ENCODE measurements at regions not wholly inside any gene's neighbourhood (a gene's known extent, or its start where the extent isn't known, plus 50 kb on each side); places are given as distances from the start of the nearest gene placed in this dataset.
"Not testable (repeated sequence)": the region's sequence is repeated elsewhere in the genome, so short reads cannot be mapped to it uniquely, and the experiment has no call there.

- H3K4me2 ChIP-seq (ENCODE audit: low read length); H3K36me3 ChIP-seq (ENCODE audit: control insufficient read depth in 1 of 2, insufficient read depth in 2 of 2, low read length in 2 of 2); POLR2A ChIA-PET; DNase-seq (ENCODE audit: low read depth, low spot score); H3K79me2 ChIP-seq (ENCODE audit: insufficient read depth, low read length); BruUV-seq (replicated peaks); ATAC-seq; H4K20me1 ChIP-seq (ENCODE audit: insufficient read depth); H3K27ac ChIP-seq (ENCODE audit: low read depth, low read length); H3K9me3 ChIP-seq (ENCODE audit: control insufficient read depth in 1 of 2, insufficient read depth in 1 of 2, low read depth in 1 of 2, low read length in 2 of 2); H3K9me2 ChIP-seq (ENCODE audit: insufficient read depth); CTCF ChIA-PET; intact Hi-C loops (cut with micrococcal nuclease); H3K9ac ChIP-seq (ENCODE audit: low read length); H3K27me3 ChIP-seq (ENCODE audit: insufficient read depth, low read length); H2AFZ ChIP-seq (ENCODE audit: low read depth, low read length, poor library complexity, severe bottlenecking); RAD21 ChIA-PET (ENCODE audit: low non-redundant PET in 1 of 2, low total read pairs in 2 of 2, uncharacterized antibody in 2 of 2, unreplicated experiment in 2 of 2); H3K4me1 ChIP-seq (ENCODE audit: control insufficient read depth in 1 of 2, insufficient read depth in 2 of 2, low read length in 2 of 2); H3K4me3 ChIP-seq (replicated peaks in 1 of 2; ENCODE audit: low read depth in 1 of 2, low read length in 2 of 2): not testable (repeated sequence)
Observed at GRCh38 chr9:89856950-89857349, 252.1 kb downstream of the GADD45G start.

DNA sequence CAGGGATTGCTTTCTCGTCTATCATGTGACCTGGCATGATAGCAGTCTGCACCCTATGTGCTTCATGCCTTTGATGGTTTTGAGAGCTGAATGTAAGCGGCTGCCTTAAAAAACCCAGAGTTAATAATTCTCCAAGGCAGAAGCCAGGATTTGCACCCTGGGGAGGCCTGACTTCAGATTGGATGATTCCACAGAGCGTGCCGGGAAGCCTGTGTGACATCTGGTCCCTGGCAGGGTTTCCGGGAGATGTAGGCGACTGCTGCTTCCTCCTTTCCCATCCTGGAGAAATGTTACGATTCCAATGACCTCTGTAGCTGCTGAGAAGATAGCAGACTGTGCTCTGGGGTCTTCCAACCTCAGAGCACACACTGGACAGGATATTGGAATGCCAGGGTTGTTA, 255.0 kb downstream of the GADD45G start:
- H3K79me2 ChIP-seq (ENCODE audit: insufficient read depth, low read length); H3K9me2 ChIP-seq (ENCODE audit: insufficient read depth); intact Hi-C loops (cut with micrococcal nuclease); POLR2A ChIA-PET; ATAC-seq; RAD21 ChIA-PET (ENCODE audit: low non-redundant PET in 1 of 2, low total read pairs in 2 of 2, uncharacterized antibody in 2 of 2, unreplicated experiment in 2 of 2); H3K4me1 ChIP-seq (ENCODE audit: control insufficient read depth in 1 of 2, insufficient read depth in 2 of 2, low read length in 2 of 2); H2AFZ ChIP-seq (ENCODE audit: low read depth, low read length, poor library complexity, severe bottlenecking); DNase-seq (ENCODE audit: low read depth, low spot score); BruUV-seq (replicated peaks); H3K36me3 ChIP-seq (ENCODE audit: control insufficient read depth in 1 of 2, insufficient read depth in 2 of 2, low read length in 2 of 2); H3K9me3 ChIP-seq (ENCODE audit: control insufficient read depth in 1 of 2, insufficient read depth in 1 of 2, low read depth in 1 of 2, low read length in 2 of 2); H3K27me3 ChIP-seq (ENCODE audit: insufficient read depth, low read length); H3K27ac ChIP-seq (ENCODE audit: low read depth, low read length); CTCF ChIA-PET; H3K4me2 ChIP-seq (ENCODE audit: low read length); H3K9ac ChIP-seq (ENCODE audit: low read length); H4K20me1 ChIP-seq (ENCODE audit: insufficient read depth); H3K4me3 ChIP-seq (replicated peaks in 1 of 2; ENCODE audit: low read depth in 1 of 2, low read length in 2 of 2): not testable (repeated sequence)

DNA sequence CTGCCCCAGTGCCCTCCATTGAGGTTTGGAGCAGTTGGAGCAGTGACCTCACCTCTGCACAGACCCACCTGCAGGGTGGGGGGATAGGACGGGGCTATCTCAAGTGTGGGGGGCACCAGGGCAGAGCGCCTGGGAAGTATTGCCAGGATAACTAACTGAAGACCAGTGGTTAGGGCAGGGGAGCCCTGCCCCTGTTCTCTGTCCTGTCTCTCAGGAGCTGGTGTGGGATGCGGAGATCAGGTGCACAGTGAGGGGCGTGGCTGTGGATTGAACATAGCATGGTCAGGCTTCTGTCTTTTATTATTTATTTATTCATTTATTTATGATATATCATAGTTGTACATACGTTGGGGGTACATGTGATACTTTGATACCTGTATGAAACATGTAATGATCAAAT, 256.6 kb downstream of the GADD45G start:
- H3K79me2 ChIP-seq (ENCODE audit: insufficient read depth, low read length); H3K9me2 ChIP-seq (ENCODE audit: insufficient read depth); H3K4me2 ChIP-seq (ENCODE audit: low read length); H3K27ac ChIP-seq (ENCODE audit: low read depth, low read length); H3K9me3 ChIP-seq (ENCODE audit: control insufficient read depth in 1 of 2, insufficient read depth in 1 of 2, low read depth in 1 of 2, low read length in 2 of 2); POLR2A ChIA-PET; intact Hi-C loops (cut with micrococcal nuclease); H4K20me1 ChIP-seq (ENCODE audit: insufficient read depth); CTCF ChIA-PET; ATAC-seq; RAD21 ChIA-PET (ENCODE audit: low non-redundant PET in 1 of 2, low total read pairs in 2 of 2, uncharacterized antibody in 2 of 2, unreplicated experiment in 2 of 2); H3K36me3 ChIP-seq (ENCODE audit: control insufficient read depth in 1 of 2, insufficient read depth in 2 of 2, low read length in 2 of 2); H3K27me3 ChIP-seq (ENCODE audit: insufficient read depth, low read length); DNase-seq (ENCODE audit: low read depth, low spot score); H3K4me3 ChIP-seq (replicated peaks in 1 of 2; ENCODE audit: low read depth in 1 of 2, low read length in 2 of 2); H2AFZ ChIP-seq (ENCODE audit: low read depth, low read length, poor library complexity, severe bottlenecking); BruUV-seq (replicated peaks); H3K4me1 ChIP-seq (ENCODE audit: control insufficient read depth in 1 of 2, insufficient read depth in 2 of 2, low read length in 2 of 2); H3K9ac ChIP-seq (ENCODE audit: low read length): not testable (repeated sequence)
